Esophagus squamous epithelium (tissue), 4 donors: ENCODE measurements at regions not wholly inside any gene's neighbourhood (a gene's known extent, or its start where the extent isn't known, plus 50 kb on each side); places are given as distances from the start of the nearest gene placed in this dataset.

ENCODE experiments used
- CTCF ChIP-seq, 6 experiments: fragments of 450-650 bp in 4 of 6; fragments of 200-600 bp in 2 of 6; sonication (generic) in 2 of 6; IDR thresholded peaks; one replicate each; pipeline ENCODE4 v1.5.1; 2016 to 2019; ENCODE audit warnings: antibody characterized with exemption in 6 of 6, mild to moderate bottlenecking in 4 of 6, moderate library complexity in 4 of 6
- POLR2A ChIP-seq, 4 donors: fragments of 450-650 bp; IDR thresholded peaks; one replicate each; pipeline ENCODE4 v1.6.1; 2017; ENCODE audit warnings: antibody characterized with exemption in 4 of 4, mild to moderate bottlenecking in 4 of 4, moderate library complexity in 3 of 4

GRCh38 chr2:207216457-207216856 lies 50.7 kb upstream of the KLF7 start:
- TF ChIP-seq CTCF (IDR thresholded peaks at IDR 0.05) (no peak), POLR2A (IDR thresholded peaks at IDR 0.05) (no peak)
